Fibroblast of upper back skin (primary cell): ENCODE measurements at regions not wholly inside any gene's neighbourhood (a gene's known extent, or its start where the extent isn't known, plus 50 kb on each side); places are given as distances from the start of the nearest gene placed in this dataset.
A peak's percentile ranks its signal among the peaks of the same experiment; 100 is the strongest.

ENCODE experiments used
- DNase-seq: peaks from one replicate; pipeline ENCODE4 v3.0.0-alpha.2; 2013

DNA sequence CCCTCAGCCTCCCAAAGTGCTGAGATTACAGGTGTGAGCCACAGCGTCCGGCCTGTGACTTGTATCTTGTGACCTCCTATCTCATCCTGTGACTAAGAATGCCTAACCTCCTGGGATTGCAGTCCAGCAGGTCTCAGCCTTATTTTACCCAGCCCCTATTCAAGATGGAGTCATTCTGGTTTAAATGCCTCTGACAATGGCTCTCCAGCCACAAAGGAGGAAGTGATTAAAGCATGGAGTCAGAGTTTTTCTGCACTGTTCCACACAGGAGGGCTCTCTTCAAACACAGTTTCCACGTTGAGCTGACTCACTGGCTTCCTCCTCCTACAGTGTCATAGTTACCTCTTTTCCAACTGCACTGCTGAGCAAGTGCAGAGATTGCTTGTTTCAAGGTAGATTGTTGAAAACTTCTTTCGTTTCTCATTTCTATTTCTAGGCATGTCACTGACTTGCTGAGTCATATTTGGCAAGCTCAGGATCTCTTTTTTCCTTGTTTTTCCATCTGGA is 383.8 kb downstream of the PCNX1 start:
- DNase-seq: peak; percentile 83

DNA sequence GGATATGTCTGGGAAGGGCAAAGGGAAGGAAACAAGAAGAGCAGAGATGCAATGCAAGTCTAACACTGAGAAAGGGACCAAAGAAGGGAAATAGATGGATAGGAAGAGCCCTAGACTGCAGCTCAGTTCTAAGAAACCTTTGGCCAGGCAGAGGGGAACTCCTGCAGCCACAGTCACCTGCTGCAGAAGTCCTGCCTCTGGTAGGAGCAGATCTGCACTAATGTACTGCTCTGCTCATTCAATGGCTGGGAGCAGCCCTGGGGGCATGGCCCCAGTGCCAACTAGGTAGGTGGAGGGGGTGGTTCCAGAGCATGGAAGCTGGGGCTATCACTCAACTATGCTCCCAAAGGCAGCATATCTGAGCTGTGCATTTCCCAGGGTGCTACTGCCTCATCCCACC is 388.9 kb downstream of the PCNX1 start:
- DNase-seq: no peak

DNA sequence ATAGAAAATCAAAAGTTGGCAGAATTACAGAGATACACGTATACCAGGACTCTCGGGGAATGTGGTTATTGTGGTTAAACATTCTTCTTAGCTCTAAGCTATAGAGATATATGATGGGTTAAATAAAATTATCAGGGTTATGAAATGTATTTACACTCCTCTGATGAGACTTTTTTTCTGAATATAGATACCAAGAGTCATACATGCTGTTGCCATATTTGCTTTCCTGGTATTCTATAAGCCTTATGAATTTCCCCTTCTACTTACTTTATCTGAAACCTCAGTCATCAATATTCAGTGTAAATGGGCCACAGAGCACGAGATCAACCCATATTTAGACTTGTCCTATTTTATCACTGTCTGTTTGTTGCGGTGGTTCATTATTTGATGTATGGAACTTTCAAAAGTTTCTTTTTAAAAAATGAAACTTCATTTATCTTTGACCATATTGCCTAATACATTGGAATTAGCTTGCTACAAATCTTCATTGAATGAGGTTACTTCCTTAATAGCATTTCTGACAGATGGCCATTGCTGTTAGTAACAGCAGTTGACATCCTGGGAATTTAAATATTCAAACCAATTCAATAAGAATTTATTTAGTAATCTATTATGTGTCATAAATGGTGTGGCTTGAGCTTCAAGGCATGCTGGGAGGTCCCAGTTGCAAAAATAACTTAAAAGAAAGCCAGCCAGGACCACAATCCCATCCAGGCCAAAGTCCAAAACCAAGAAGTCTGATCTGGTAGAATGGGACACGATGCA is 393.5 kb downstream of the PCNX1 start:
- DNase-seq: peak; percentile 89

DNA sequence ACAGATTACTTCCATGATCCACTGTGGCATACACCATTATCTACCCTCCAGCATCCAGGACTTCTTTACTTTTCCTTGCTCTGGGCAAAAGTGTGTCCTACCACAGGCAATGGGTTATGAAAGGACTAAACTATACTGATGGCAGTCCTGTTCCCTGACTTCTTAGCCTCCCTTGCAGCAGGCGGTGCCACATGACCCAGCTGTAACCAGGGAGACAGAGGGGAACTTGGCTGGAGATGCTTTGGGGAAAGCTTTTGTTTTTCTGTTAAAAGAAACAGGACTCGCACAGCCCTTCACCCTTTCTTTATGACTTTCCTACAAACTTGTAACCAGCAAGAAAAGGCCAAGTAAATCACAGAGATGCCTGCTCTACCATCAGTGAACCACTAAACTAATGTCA is 394.4 kb downstream of the PCNX1 start:
- DNase-seq: no peak

DNA sequence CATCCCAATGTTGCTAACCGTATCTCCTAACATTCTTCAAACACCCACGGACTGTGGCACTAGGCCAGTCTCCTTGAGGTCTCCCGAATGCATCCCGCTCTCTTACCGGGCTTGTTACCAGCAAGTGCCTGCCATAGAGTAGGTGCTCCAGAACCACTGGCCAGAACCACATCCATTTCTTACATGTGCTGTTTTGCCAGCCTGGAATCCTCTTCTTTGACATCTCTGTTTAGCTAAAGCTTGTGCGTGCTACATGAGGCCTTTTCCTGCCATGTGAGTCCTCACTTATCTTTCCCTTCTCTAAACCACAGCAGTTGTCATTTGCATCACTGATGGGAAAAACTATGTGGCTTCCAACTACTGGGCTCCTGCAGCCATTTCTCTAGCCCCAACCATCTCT is 397.4 kb downstream of the PCNX1 start:
- no peak for DNase-seq

DNA sequence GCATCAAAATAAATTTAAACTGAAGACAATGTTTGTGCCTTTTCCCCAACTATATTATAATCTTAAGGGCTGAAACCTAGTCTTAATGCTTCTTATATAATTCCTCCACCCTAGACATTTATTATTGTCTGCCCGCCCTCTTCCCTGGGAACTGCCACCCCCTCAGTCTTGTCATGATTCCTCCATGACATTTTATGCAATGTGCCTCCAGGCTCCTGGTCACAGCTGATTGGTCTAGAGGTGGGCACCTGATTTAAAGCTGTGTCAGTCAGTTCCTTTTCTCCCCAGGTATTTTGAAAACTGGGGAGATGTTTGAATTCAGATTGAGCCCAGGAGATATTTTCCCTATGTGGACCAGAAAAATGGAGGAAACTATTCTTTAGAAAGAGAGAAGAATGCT is 401.4 kb downstream of the PCNX1 start:
- DNase-seq: no peak

DNA sequence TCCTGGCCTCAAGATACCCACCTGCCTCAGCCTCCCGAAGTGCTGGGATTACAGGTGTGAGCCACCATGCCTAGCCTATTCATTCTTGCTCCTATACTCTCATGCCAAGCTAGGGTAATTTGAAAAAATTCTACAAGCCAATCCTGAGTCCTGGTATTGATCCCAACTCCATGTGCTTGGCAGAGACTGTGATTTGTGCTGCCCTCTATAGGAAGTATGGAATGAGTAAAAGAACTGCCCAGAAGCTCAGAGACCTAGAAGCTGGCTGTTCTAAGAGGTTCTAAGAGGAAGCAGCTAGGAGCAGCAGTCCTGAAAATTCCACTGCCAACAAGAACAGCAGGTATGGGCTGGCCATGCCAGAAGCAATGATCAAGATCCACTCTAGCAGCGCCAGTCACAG is 402.5 kb downstream of the PCNX1 start:
- DNase-seq: no peak

DNA sequence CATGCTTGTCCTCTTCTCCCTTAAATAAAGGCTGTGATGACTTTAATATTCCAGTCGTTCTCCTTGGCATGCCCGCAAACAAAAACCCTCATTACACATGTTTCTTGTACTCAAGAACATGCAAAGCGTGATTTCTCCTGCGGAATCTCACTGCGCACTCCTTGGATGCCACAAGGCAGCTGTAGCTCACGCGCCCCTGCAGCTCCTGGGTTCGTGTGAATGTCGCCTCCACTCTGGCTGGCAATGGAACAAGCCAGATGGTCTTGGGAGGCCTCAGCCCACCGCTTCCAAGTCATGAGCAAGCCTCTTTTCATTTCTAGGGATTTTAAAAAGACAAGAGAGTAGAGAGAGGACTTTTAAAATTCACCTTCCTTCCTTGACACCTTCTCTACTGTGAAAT is 403.8 kb downstream of the PCNX1 start:
- DNase-seq: no peak

DNA sequence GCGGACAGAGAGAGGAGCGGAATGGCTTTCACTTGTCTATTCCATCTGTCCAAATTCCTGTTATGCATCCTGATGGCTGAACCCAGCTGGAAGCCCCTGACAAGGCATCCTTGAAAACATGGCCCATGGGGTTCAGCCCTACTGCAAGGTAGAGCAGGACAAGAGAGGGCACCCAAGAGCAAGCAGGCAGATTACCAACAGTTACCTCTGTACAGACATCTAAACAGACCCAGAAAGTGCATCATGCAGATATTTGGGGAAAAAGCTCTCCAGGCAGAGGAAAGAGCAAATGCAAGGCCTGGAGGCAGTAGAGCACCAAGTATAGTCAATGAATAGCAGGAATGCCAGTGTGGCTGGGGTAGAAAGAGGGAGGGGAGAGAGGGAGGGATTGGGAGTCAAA is 407.5 kb downstream of the PCNX1 start:
- no peak for DNase-seq

DNA sequence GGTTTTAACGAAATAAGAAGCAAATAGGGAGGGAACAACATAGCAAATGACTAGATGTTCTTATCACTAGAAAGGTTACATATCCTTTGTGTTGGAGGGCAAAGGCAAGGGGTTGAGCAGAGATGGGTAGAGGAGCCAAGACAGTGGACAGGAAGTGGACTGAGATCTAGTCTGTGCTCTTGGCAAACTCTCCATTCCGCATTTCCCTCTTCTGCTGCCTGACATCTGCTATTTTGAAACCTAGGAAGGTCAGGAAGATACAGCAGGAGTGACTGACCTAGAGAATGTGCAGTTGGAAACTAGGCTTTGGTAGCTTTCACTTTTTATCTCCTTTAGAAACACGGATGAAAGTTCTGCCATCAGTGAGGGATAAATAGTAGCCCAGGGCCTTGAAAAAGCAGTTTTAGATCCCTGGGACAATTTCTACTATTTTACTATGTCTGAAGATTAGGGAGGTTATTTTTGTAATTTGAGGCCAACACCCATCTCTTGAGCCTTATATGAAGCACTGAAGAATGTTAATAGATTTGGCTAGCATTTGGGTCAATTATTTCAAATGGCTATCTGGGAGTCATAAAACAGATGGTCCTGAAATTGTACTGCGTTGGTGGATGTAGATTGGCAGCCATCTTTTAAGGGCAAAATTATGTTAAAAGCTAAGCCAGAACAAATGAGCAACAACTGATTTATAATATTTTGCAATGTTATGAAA is 410.3 kb downstream of the PCNX1 start:
- DNase-seq: no peak

DNA sequence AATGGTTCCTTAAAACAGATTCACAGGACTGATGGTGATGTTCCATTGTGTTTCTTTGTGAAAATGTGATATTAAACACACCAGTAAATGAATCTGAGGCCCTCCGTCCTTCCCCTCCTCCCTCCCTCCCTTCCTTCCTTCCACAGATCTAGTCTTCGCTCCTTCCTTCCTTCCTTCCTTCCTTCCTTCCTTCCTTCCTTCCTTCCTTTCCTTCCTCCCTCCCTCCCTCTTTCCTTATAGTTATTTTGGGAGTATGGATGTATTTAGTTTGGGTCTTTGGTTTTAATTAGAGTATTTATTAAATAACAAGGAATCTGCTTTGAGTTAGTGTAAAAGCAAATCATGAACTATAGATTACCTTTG is 410.8 kb downstream of the PCNX1 start:
- DNase-seq: no peak

DNA sequence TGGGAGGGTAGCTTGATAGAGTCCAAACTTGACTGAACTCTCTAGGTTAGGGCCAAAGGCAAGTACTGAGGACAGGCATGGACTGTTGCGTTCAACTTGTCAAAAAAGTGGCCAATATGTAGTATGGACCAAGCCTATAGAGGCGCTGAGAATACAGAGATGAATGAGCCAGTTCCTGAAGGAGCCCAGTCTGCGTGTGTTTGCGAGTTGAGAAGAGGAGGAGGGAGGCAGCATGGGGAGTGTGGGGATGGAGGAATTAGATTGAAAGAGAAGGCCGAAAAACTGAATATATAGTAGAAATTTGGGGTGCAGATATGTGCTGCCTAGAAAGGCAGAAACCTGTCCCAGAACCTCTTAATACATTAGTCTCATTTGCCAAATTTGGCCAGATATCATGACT is 412.4 kb downstream of the PCNX1 start:
- DNase-seq: peak; percentile 36

DNA sequence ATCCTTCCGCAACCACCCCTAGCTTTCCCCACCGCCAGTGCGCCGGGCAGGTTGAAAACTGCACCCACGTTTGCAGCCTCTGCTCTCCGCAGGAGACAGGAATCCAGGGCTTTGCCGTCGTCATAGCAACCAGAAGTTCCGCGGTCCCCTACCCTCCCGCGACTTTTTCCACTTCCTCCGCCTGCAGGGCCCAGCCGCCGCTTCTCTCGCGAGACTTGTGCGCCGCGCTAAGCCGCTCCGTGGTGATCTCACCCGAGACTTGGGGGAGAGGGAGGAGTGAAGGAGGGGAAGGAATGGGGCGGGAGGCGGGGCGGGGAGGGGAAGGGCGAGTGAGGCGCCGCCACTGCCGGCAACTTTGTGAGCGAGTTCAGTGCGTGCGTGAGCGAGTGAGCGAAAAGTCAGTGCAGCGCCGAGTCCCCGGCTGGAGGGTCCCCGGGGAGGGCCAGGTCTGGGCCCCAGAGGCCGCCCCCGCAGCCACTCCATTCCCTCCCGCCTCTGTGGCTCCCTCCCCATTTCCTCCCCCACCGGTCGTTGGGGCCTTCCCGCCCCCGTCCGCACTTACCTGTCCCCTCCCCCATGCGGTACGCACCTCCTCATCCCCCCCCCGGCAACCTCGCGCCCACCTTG is 413.0 kb downstream of the PCNX1 start, which contains the start of gene SIPA1L1:
Gene SIPA1L1 (plus strand): TSS at position 370 of the 627 bp plus-strand sequence.
- peak; percentile 99 for DNase-seq

DNA sequence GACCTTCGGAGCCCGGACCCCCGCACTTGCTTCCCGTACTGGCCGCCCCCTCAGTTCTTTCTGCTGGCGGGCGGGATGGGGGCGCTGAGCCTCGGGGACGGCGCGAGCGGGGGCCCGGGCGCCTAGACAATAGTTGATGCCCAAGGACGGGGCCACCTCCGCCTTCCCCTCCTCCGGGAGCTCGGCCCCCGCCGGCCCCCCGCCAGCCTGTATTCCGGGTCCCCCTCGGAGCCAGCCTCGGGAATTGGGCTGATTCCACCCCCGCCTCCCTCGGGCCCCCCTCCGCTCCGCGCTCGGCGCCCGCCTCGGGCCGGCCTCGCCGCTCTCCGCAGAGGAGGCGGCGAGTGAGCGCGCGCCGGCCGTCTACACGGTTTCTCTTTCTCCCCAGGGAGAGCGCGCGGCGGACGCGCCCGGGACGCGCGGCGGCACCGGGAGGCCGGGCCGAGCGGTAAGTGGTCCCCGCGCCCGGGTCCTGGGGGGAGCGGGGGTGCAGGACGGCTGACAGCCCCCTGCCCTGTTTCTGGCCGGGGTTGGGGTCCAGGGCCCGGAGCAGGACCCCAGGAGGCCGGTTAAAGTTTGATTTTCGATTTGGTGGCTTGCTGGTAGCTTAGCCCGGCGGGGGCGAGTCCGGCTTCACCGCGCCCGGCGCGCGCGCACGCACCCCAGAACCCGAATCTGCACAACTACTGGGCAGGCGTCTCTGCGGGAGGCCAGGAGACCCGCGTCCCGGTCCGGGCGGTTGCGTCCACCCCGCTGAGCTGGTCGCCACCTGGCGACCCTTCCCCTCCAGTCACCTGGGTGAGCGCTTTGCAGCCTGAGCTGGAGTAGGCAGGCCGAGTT is 413.7 kb downstream of the PCNX1 start:
- DNase-seq: peak; percentile 56

DNA sequence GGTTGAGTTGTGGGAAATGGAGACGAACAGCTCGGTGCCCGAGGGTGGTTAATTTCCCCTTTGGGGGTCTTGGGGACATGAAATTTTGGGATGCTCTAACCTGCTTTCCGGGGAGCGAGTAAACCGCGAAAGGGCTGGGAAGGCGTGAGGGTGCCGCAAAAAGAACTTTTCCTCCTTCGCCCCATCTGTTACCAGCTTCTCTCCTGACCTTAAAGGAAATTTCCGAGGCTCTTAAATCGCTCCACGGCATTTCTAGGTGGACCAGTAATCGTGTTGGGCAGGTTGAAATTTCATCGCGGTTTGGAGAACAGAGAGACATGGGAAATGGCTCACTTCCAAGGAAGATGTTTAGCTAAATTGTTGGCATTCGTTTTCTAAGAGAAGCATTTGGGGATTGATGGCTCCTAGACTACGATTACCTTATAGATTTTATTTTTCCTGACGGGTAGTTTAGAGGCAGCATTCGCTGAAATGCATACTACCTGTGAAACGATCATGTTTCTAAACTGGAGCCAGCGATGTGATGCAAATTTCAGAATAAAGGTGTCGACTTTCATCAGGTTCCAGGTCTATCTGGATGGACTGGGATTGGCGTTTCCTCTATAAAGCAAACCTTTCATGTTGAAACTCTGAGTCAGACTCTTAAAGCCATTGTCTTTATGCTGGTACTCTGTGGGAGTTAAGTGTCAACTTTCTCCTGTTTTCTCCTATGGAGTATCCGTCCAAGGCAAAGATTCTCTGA is 414.5 kb downstream of the PCNX1 start:
- DNase-seq: peak; percentile 68

DNA sequence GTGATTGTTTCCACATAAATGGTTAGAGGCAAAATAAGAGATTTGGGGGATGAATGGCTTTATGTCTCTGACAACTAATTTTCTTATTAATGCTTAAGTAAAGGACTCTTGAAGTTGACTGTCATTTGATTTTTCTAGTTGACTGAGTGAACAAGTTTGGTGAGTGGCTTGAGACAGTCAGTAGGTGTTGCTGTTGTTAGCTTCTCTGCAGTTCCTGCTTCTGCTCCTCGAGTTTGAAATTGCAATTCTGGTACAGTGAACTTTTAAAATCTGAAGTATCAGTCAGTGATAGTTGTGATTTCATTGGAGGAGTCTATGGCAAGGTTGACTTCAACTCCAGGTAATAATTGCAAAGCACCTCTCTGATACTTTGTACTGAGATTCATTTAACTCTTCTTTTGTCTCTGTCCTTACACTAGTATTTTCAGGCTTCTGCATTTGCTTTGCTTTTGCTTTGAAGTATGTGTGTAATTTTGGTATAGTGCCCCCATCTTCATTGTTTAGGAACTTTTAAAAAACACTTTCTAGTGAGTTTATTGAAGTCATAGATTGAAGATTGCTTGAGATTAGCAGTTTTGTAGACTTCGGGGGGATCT is 415.5 kb downstream of the PCNX1 start:
- peak; percentile 62 for DNase-seq

DNA sequence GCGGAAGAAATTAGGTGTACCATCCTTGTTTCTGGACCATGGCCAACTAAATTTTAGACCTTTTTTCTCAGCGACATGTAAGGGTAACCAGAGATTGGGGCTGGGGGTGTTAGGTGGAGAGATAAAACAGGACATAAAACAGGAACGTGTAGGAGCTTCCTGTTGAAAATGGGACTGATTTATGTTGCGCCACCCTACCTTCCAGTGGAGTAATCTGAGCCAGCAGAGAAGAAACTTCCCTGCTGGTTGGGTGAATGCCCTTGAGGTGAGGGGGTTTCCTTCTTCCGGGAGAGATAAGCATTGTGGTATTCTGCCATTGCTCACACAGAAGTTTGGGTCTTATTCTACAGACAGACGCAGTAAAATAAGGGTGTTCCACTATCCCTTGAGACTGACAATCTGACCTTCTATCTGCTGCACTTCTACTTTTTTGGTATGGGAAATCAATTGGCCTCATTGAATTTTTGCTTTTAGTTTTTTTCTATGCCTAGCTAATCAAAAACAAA is 417.6 kb downstream of the PCNX1 start:
- peak; percentile 19 for DNase-seq

DNA sequence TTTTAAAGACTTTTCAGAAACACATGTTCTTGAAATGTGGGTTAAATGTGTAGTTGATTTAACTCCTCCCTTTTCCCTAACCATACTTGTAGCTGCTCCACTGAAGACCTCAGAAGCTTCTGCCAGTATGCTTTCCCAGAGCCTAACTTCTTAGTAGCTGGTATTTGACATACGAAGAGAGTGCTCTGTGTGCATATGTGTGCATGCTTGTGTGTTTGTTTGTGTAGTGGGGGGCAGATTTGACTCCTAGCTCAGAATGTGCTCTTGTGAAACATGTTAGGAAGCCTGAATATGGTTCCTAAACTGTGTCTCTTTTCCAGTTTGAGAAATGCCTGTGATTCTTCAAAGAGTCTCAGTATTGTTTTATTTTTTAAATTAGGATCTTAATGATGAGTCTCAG is 420.4 kb downstream of the PCNX1 start:
- peak; percentile 16 for DNase-seq

DNA sequence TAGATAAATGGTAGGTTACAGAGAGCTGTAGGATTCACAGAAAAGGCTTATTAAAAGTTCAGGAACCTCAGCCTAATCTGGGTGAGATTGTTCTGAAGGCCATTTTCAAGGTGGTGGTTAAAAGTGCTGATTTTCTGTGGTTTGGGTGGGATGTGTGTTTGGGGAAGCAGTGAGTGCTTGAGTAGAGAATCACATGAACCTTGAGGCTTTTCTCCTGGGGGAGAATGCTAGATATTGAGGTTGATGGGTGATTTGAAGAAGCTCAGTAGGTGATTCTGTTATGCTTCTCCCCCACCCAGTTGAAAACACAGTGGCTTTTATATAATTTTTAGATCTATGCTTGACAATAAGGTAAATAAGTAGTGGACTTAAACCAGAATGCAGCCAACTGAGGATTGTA is 420.9 kb downstream of the PCNX1 start:
- peak; percentile 5 for DNase-seq

DNA sequence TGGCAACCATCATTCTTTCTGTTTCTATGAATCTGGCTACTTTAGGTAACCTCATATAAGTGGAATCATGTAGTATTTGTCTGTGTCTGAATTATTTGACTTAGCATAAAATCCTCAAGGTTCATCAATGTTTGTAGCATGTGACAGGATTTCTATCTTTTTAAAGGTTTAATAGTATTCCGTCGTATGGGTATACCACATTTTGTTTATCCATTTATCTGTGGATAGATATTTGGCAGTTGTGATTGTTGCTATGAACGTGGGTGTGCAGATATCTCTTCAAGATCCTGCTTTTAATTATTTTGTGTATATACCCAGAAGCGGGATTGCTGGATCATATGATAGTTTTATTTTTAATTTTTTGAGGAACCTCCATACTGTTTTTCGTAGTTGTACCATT is 421.7 kb downstream of the PCNX1 start:
- DNase-seq: no peak

DNA sequence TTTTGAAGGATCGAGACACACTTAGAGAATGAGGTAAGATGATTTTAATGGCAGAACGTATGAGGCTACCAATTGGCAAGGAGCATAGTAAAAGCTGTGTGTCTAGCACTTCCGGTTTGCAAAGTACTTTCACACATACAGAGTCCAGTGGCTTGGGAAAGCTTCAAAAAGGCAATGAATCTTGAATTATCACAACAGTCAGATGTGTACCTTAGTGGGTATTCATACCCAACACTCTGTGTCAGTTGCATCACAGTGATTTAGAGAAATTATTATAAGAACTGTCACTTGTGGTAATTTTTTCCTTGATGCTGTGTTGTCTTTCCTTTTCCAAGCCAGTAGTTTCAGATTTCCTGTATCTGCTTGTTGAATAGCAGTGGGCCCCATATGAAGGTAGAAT is 424.1 kb downstream of the PCNX1 start:
- peak; percentile 7 for DNase-seq

DNA sequence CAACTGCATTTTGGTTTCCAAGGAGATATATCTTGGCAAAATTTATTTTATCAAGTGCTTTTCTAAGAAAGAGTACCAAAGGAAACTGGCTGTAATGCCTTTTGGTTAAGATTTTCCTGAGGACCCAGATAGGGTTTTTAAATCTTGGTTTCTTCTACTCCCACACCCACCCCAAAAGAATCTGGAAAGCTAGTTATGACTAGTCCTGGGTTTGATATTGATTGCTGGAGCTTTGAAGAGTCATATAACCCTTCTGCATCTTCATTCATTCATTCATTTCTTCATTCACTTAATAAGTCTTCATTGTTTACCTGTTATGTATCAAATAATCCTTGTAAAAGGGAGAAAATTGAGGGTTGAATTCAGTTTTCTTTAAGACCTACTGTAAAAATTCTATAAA is 425.2 kb downstream of the PCNX1 start:
- no peak for DNase-seq
